OCI-LY3 (cell line): ENCODE measurements at regions not wholly inside any gene's neighbourhood (a gene's known extent, or its start where the extent isn't known, plus 50 kb on each side); places are given as distances from the start of the nearest gene placed in this dataset.

Experiments used
- EZH2phosphoT487 ChIP-seq: fragments of 200-600 bp; shearing (Covaris generic); IDR thresholded peaks from 2 replicates; pipeline ENCODE4 v1.6.1; 2018; ENCODE audit warnings: antibody characterized with exemption, mixed run types, low read depth
- TF ChIP-seq, protein P1 (sequence below): fragments of 200-600, 300-600 bp; sonication (generic); IDR thresholded peaks from 2 replicates; pipeline ENCODE4 v1.5.1; 2014; ENCODE audit warnings: antibody characterized with exemption, low read length, low read depth

DNA sequence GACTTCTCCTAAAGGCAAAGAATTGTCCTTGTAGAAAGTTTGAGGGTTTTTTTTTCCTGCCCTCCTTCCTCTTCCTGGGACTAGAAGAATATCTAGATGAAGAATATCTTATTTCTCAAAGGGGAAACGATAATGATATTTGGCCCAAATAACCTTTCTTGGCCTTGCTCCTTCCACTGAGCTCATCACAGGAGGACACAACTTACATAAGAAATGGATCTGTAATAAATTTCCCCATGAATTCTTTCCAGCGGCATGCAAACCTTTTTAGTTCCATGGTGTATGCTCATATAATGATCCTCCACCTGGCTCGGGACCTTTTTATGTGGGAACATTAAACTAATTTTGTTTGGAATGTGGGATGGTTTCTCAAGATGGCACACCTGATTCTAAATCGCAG lies 304.4 kb downstream of the DMRT2 start:
- TF ChIP-seq, protein P1, sequence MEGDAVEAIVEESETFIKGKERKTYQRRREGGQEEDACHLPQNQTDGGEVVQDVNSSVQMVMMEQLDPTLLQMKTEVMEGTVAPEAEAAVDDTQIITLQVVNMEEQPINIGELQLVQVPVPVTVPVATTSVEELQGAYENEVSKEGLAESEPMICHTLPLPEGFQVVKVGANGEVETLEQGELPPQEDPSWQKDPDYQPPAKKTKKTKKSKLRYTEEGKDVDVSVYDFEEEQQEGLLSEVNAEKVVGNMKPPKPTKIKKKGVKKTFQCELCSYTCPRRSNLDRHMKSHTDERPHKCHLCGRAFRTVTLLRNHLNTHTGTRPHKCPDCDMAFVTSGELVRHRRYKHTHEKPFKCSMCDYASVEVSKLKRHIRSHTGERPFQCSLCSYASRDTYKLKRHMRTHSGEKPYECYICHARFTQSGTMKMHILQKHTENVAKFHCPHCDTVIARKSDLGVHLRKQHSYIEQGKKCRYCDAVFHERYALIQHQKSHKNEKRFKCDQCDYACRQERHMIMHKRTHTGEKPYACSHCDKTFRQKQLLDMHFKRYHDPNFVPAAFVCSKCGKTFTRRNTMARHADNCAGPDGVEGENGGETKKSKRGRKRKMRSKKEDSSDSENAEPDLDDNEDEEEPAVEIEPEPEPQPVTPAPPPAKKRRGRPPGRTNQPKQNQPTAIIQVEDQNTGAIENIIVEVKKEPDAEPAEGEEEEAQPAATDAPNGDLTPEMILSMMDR, result no peak
- TF ChIP-seq EZH2phosphoT487, result no peak
